Ureter (tissue), 1 donor: ENCODE measurements at regions not wholly inside any gene's neighbourhood (a gene's known extent, or its start where the extent isn't known, plus 50 kb on each side); places are given as distances from the start of the nearest gene placed in this dataset.
A peak's percentile ranks its signal among the peaks of the same experiment; 100 is the strongest.
"Not testable (repeated sequence)": the region's sequence is repeated elsewhere in the genome, so short reads cannot be mapped to it uniquely, and the experiment has no call there.

Experiments used
- DNase-seq: peaks from one replicate; pipeline ENCODE4 v3.0.0-alpha.2; 2020; ENCODE audit warnings: low spot score
- donor health status: DM: yes; HTN: yes; CAD: no.

- DNase-seq = no peak
Observed at GRCh38 chr18:59848002-59848401, 51.8 kb upstream of the PMAIP1 start.

DNA sequence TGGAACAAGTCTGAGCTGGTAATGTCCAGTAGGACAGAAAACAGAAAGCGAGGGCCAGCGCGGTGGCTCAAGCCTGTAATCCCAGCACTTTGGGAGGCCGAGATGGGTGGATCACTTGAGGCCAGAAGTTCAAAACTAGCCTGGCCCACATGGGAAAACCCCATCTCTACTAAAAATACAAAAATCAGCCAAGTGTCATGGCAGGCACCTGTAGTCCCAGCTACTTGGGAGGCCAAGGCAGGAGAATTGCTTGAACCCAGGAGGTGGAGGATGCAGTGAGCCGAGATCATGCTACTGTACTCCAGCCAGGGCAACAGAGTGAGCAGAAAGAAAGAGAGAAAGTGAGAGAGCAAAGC is 52.3 kb upstream of the PMAIP1 start:
- DNase-seq = not testable (repeated sequence)

GRCh38 chr18:59846814-59847490 is 52.8 kb upstream of the PMAIP1 start:
- peak; percentile 58 for DNase-seq

DNA sequence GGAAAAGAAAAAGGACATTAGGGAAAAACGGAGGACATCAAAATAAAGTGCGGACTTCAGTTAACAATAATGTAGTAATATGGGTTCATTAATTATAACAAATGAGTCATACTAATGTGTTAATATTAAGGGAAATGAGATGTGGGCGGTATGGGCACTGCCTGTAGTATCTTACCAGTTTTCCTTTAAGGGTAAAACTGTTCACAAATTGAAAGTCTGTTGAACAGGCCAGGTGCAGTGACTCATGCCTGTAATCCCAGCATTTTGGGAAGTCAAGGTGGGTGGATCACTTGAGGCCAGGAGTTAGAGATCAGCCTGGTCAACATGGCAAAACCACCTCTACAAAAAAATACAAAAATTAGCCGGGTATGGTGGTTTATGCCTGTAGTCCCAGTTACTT is 56.8 kb upstream of the PMAIP1 start:
- no peak for DNase-seq

GRCh38 chr18:59839931-59840685 is 59.7 kb upstream of the PMAIP1 start:
- no peak for DNase-seq

DNA sequence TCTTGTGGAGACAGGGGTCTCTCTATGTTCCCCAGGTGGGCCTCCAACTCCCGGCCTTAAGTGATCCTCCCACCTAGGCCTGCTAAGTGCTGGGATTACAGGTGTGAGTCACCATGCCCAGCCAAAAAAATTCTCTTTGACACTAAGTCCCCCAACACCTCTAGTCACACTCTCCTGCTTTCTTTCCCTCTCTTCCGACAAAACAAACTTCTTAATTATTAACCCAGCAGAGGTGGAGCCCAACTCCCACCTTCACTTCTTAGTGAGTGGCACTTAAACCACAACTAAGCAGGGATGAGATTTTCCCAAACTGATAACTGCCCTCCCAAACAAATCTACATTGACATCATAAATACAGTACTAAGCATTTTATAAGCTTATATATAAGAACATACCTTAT is 60.5 kb upstream of the PMAIP1 start:
- no peak for DNase-seq

DNA sequence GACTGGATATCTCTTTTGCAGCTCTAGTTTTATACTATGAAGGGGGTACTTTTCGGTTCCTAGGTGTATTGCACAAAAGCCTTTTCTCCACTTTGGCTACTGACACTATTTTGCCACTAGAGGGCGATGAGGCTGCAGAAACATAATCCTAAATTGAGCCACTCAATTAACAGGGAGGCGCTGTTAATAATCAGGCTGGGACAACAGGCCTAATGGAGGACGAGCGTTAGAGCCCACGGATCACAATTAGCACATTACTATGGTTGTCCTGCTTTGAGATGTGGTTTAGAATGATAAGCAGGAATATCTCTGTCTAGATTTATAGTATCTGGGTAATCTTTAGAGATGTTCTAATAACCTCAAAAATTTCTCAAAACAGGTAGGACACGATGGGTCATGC is 62.2 kb upstream of the PMAIP1 start:
- no peak for DNase-seq

GRCh38 chr18:59835605-59836379 is 64.0 kb upstream of the PMAIP1 start:
- no peak for DNase-seq

GRCh38 chr18:59834267-59834666 is 65.5 kb upstream of the PMAIP1 start:
- DNase-seq = no peak

GRCh38 chr18:59833785-59834184 is 66.0 kb upstream of the PMAIP1 start:
- DNase-seq = peak; percentile 15

GRCh38 chr18:59823596-59824195 is 76.1 kb upstream of the PMAIP1 start:
- peak; percentile 80 for DNase-seq

- DNase-seq = no peak
Observed at GRCh38 chr18:59822612-59823550, 76.9 kb upstream of the PMAIP1 start.

GRCh38 chr18:59821983-59822382 is 77.8 kb upstream of the PMAIP1 start:
- DNase-seq = no peak

- DNase-seq = no peak
Observed at GRCh38 chr18:59820663-59821062, 79.1 kb upstream of the PMAIP1 start.

- DNase-seq = no peak
Observed at GRCh38 chr18:59818769-59819168, 81.0 kb upstream of the PMAIP1 start.

- DNase-seq = no peak
Observed at GRCh38 chr18:59814891-59815290, 84.9 kb upstream of the PMAIP1 start.

- no peak for DNase-seq
Observed at GRCh38 chr18:59813942-59814341, 85.9 kb upstream of the PMAIP1 start.

GRCh38 chr18:59810735-59811520 is 88.9 kb upstream of the PMAIP1 start:
- DNase-seq = no peak

- DNase-seq = no peak
Observed at GRCh38 chr18:59810183-59810582, 89.6 kb upstream of the PMAIP1 start.

DNA sequence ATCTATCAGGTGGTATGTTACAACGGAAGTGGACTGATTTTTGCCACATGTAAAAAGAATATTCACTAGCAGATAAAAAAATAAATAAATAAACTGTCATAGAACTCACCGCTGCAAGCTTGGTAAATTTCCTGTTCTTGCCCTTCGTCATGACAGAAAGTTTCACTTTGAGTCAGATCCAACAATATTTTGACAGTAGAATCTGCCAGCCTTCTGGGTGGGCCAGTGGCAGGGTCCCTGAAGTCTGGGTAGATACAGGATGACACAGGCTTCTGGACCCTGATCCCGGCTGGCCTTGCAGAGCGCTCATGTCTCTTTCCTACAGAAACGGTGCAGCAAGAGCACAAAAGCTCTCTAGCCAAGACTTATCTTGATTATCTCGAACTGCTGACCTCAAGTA is 97.8 kb upstream of the PMAIP1 start:
- no peak for DNase-seq
